Spleen (tissue), 11 donors: ENCODE measurements at regions not wholly inside any gene's neighbourhood (a gene's known extent, or its start where the extent isn't known, plus 50 kb on each side); places are given as distances from the start of the nearest gene placed in this dataset.

Source experiments
- DNase-seq: peaks from one replicate; pipeline ENCODE4 v3.0.0-alpha.2; 2020
- H3K27ac ChIP-seq, 8 donors: fragments of 200-600 bp; sonication (generic) in 7 of 8; 1 replicate in 4 of 8; 2 replicates in 4 of 8; pipeline versions ENCODE4 v1.5.0 to v1.8.0; 2016 to 2021; ENCODE audit warnings: inconsistent platforms in 4 of 8, mild to moderate bottlenecking in 4 of 8, moderate library complexity in 1 of 8
- H3K27me3 ChIP-seq, 7 donors: fragments of 200-600 bp; sonication (generic) in 6 of 7; replicated peaks in 1 of 7; 1 replicate in 4 of 7; 2 replicates in 3 of 7; pipeline versions ENCODE4 v1.5.0 to v1.8.0; 2016 to 2021; ENCODE audit warnings: inconsistent platforms in 3 of 7, mild to moderate bottlenecking in 1 of 7
- H3K36me3 ChIP-seq, 6 donors: fragments of 200-600 bp; sonication (generic) in 5 of 6; 1 replicate in 4 of 6; 2 replicates in 2 of 6; pipeline versions ENCODE4 v1.5.0 to v1.8.0; 2016 to 2021; ENCODE audit warnings: inconsistent platforms in 2 of 6
- H3K4me1 ChIP-seq, 6 donors: fragments of 200-600 bp; sonication (generic) in 5 of 6; 1 replicate in 3 of 6; 2 replicates in 3 of 6; pipeline versions ENCODE4 v1.5.0 to v1.8.0; 2016 to 2021; ENCODE audit warnings: inconsistent platforms in 3 of 6
- H3K4me3 ChIP-seq, 8 donors: fragments of 200-600 bp; sonication (generic) in 7 of 8; 1 replicate in 4 of 8; 2 replicates in 4 of 8; pipeline versions ENCODE4 v1.5.0 to v1.8.0; 2016 to 2021; ENCODE audit warnings: inconsistent platforms in 4 of 8, mild to moderate bottlenecking in 4 of 8, moderate library complexity in 2 of 8
- H3K9me3 ChIP-seq, 8 donors: fragments of 200-600 bp; sonication (generic) in 7 of 8; 1 replicate in 4 of 8; 2 replicates in 4 of 8; pipeline versions ENCODE4 v1.5.0 to v1.8.0; 2016 to 2021; ENCODE audit warnings: inconsistent platforms in 4 of 8
- CTCF ChIP-seq, 11 experiments: fragments of 200-600 bp in 7 of 11; fragments of 450-650 bp in 4 of 11; sonication (generic) in 4 of 11; IDR thresholded peaks in 8 of 11; conservative IDR thresholded peaks in 3 of 11; 1 replicate in 7 of 11; 2 replicates in 4 of 11; pipeline versions ENCODE4 v1.4.0 to v1.8.0; 2016 to 2021; ENCODE audit warnings: antibody characterized with exemption in 11 of 11, inconsistent platforms in 4 of 11, mild to moderate bottlenecking in 1 of 11
- POLR2A ChIP-seq, 3 donors: fragments of 450-650 bp; IDR thresholded peaks; one replicate each; pipeline ENCODE4 v1.5.1; 2017; ENCODE audit warnings: antibody characterized with exemption in 3 of 3, mild to moderate bottlenecking in 1 of 3
- POLR2AphosphoS5 ChIP-seq, 3 donors: sonication (generic); formaldehyde crosslinking; IDR thresholded peaks; one replicate each; pipeline ENCODE4 v1.5.1; 2017; ENCODE audit warnings: antibody characterized with exemption in 3 of 3
- WGBS, 5 donors: extraction: QIAGEN DNeasy Blood & Tissue Kit in 3 of 5; methylation state at CpG; one replicate each; pipeline versions ENCODE4 v1.1.5 to v1.1.7; 2013 to 2018; 5-methylcytosine and 5-hydroxymethylcytosine counted together
- intact Hi-C: fragments of 100-400 bp; cut with DNase I; formaldehyde crosslinking; loops from one replicate; pipeline ENCODE4 v1.15.0; 2023; ENCODE audit warnings: low total_unique reads
- donor health status: healthy with polysubstance abuse.
- donor health status: DM: no; HTN: no; CAD: no; lungs with moderate emphysema.
- donor health status: DM: no; HTN: no; CAD: no.
- donor health status: Bipolar disorder and iron deficiency.
- donor health status: healthy.
- donor health status: DM: no; HTN: no; CAD: no.
- donor health status: DM: yes; HTN: yes; CAD: no.

GRCh38 chr6:91575032-91575431 is 988.2 kb upstream of the MAP3K7 start:
- DNase-seq = no peak

GRCh38 chr6:91573826-91574416 is 987.0 kb upstream of the MAP3K7 start:
- intact Hi-C loops = no loop called here
- no peaks in the 10 kb centered on the region for H3K36me3 ChIP-seq
- no peak for TF ChIP-seq POLR2A (IDR thresholded peaks at IDR 0.05)
- no peak for TF ChIP-seq POLR2AphosphoS5 (IDR thresholded peaks at IDR 0.05)
- TF ChIP-seq CTCF (IDR thresholded peaks at IDR 0.05 in 8 of 11, conservative IDR thresholded peaks at IDR 0.05 in 3 of 11) = no peak
- no peak overlapping the region for H3K27ac ChIP-seq
- no peaks in the 10 kb centered on the region for H3K9me3 ChIP-seq
- WGBS, 5 donors = 72 to 80% (median 77%) methylated on average over 3 of the region's 3 CpGs
- no peaks in the 10 kb centered on the region for H3K4me1 ChIP-seq
- DNase-seq = no peak
- no peaks in the 10 kb centered on the region for H3K27me3 ChIP-seq
- H3K4me3 ChIP-seq = no peak overlapping the region

More at GRCh38 chr6:91575032-91575431, 988.2 kb upstream of the MAP3K7 start:
- Histone ChIP-seq H3K27me3 (no peaks in the 10 kb centered on the region), H3K4me3 (no peak overlapping the region), H3K4me1 (no peaks in the 10 kb centered on the region), H3K9me3 (no peaks in the 10 kb centered on the region), H3K36me3 (no peaks in the 10 kb centered on the region), H3K27ac (no peak overlapping the region)
- TF ChIP-seq CTCF (IDR thresholded peaks at IDR 0.05 in 8 of 11, conservative IDR thresholded peaks at IDR 0.05 in 3 of 11) (no peak), POLR2A (IDR thresholded peaks at IDR 0.05) (no peak), POLR2AphosphoS5 (IDR thresholded peaks at IDR 0.05) (no peak)
- WGBS, 5 donors = 78 to 100% (median 85%) methylated on average over 1 of the region's 1 CpG
- intact Hi-C loops = no loop called here

- Histone ChIP-seq H3K27ac (no peak overlapping the region), H3K9me3 (no peaks in the 10 kb centered on the region), H3K36me3 (no peaks in the 10 kb centered on the region), H3K4me1 (no peaks in the 10 kb centered on the region), H3K27me3 (no peaks in the 10 kb centered on the region), H3K4me3 (no peak overlapping the region)
- no peak for DNase-seq
- WGBS, 5 donors = 81 to 92% (median 85%) methylated on average over 3 of the region's 3 CpGs
- intact Hi-C loops = no loop called here
- TF ChIP-seq POLR2A (IDR thresholded peaks at IDR 0.05) = no peak
- no peak for TF ChIP-seq POLR2AphosphoS5 (IDR thresholded peaks at IDR 0.05)
- TF ChIP-seq CTCF (IDR thresholded peaks at IDR 0.05 in 8 of 11, conservative IDR thresholded peaks at IDR 0.05 in 3 of 11) = no peak
Observed at GRCh38 chr6:91572878-91573277, 986.0 kb upstream of the MAP3K7 start.

- Histone ChIP-seq H3K27me3 (no peaks in the 10 kb centered on the region), H3K4me3 (no peak overlapping the region), H3K4me1 (no peaks in the 10 kb centered on the region), H3K9me3 (no peaks in the 10 kb centered on the region), H3K36me3 (no peaks in the 10 kb centered on the region), H3K27ac (no peak overlapping the region)
- intact Hi-C loops = no loop called here
- no peak for TF ChIP-seq POLR2A (IDR thresholded peaks at IDR 0.05)
- no peak for TF ChIP-seq POLR2AphosphoS5 (IDR thresholded peaks at IDR 0.05)
- TF ChIP-seq CTCF (IDR thresholded peaks at IDR 0.05 in 8 of 11, conservative IDR thresholded peaks at IDR 0.05 in 3 of 11) = no peak
- WGBS, 5 donors = 67 to 82% (median 78%) methylated on average over 2 of the region's 2 CpGs
- DNase-seq = no peak
Observed at GRCh38 chr6:91569071-91569470, 982.2 kb upstream of the MAP3K7 start.
